ENCODE measurements at regions not wholly inside any gene's neighbourhood (a gene's known extent, or its start where the extent isn't known, plus 50 kb on each side); places are given as distances from the start of the nearest gene placed in this dataset.

DNA sequence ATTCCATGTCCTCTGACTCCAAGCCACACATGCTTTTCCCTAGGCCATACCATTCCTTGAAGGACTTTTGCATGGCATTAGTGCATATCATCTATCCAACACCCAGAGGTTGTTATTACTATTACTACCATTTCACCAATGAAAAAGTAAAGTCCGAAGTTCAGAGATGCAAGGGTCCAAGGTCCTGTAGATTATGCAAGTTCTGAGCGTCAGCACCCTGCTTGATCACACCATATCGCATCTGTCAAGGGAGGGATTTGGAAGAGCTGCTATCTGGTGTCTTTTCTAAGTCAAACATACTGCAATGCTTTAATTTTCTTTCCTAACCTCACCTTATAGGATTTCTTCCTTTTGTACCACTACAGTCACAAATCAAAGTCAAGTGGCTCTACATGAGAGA, 214.7 kb upstream of the CADM1 start (continued):
- TF ChIP-seq, protein P1, sequence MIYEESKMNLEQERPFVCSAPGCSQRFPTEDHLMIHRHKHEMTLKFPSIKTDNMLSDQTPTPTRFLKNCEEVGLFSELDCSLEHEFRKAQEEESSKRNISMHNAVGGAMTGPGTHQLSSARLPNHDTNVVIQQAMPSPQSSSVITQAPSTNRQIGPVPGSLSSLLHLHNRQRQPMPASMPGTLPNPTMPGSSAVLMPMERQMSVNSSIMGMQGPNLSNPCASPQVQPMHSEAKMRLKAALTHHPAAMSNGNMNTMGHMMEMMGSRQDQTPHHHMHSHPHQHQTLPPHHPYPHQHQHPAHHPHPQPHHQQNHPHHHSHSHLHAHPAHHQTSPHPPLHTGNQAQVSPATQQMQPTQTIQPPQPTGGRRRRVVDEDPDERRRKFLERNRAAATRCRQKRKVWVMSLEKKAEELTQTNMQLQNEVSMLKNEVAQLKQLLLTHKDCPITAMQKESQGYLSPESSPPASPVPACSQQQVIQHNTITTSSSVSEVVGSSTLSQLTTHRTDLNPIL (CRISPR knock-in tag; IDR thresholded peaks at IDR 0.05; ENCODE audit: low read depth), result no peak
- TF ChIP-seq ZFP3 (CRISPR knock-in tag; IDR thresholded peaks at IDR 0.05) (no peak), TCF4 (CRISPR knock-in tag; IDR thresholded peaks at IDR 0.05; ENCODE audit: borderline replicate concordance) (no peak), SNAI2 (CRISPR knock-in tag; IDR thresholded peaks at IDR 0.05) (no peak), OSR1 (CRISPR knock-in tag; IDR thresholded peaks at IDR 0.05) (no peak)

DNA sequence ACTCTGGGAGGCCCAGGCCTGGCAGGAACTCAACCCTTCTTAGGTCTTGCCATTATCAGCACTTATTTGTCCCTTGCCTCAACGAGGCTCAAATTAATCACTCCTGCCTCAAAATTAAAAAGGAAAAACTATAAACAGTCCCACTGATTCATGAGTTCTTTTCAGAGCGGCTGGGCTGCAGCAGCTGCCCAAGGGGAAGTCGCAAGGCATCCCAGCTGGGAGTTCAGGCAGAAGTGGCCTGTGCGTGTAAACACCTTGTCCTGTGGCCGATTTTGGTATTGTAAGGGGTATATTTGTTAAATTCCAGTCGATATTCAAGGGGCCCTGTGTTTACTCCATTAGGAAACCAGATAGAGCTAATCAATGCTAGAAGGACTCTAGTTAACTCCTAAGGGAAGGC, 213.9 kb upstream of the CADM1 start:
- no peak for TF ChIP-seq ARNTL (CRISPR knock-in tag; IDR thresholded peaks at IDR 0.05; ENCODE audit: borderline replicate concordance, low read depth)
- no peak for TF ChIP-seq ZC3H10 (CRISPR knock-in tag; IDR thresholded peaks at IDR 0.05)
- no peak for TF ChIP-seq OSR1 (CRISPR knock-in tag; IDR thresholded peaks at IDR 0.05)
- TF ChIP-seq TCF4 (CRISPR knock-in tag; IDR thresholded peaks at IDR 0.05; ENCODE audit: borderline replicate concordance), result no peak
- TF ChIP-seq ZFP30 (CRISPR knock-in tag; IDR thresholded peaks at IDR 0.05), result no peak
- TF ChIP-seq, protein P2, sequence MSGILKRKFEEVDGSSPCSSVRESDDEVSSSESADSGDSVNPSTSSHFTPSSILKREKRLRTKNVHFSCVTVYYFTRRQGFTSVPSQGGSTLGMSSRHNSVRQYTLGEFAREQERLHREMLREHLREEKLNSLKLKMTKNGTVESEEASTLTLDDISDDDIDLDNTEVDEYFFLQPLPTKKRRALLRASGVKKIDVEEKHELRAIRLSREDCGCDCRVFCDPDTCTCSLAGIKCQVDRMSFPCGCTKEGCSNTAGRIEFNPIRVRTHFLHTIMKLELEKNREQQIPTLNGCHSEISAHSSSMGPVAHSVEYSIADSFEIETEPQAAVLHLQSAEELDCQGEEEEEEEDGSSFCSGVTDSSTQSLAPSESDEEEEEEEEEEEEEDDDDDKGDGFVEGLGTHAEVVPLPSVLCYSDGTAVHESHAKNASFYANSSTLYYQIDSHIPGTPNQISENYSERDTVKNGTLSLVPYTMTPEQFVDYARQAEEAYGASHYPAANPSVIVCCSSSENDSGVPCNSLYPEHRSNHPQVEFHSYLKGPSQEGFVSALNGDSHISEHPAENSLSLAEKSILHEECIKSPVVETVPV (CRISPR knock-in tag; IDR thresholded peaks at IDR 0.05), result no peak
- no peak for TF ChIP-seq ZNF8 (CRISPR knock-in tag; IDR thresholded peaks at IDR 0.05)
- TF ChIP-seq PPARA (CRISPR knock-in tag; IDR thresholded peaks at IDR 0.05; ENCODE audit: borderline replicate concordance), result no peak
- TF ChIP-seq, protein P3, sequence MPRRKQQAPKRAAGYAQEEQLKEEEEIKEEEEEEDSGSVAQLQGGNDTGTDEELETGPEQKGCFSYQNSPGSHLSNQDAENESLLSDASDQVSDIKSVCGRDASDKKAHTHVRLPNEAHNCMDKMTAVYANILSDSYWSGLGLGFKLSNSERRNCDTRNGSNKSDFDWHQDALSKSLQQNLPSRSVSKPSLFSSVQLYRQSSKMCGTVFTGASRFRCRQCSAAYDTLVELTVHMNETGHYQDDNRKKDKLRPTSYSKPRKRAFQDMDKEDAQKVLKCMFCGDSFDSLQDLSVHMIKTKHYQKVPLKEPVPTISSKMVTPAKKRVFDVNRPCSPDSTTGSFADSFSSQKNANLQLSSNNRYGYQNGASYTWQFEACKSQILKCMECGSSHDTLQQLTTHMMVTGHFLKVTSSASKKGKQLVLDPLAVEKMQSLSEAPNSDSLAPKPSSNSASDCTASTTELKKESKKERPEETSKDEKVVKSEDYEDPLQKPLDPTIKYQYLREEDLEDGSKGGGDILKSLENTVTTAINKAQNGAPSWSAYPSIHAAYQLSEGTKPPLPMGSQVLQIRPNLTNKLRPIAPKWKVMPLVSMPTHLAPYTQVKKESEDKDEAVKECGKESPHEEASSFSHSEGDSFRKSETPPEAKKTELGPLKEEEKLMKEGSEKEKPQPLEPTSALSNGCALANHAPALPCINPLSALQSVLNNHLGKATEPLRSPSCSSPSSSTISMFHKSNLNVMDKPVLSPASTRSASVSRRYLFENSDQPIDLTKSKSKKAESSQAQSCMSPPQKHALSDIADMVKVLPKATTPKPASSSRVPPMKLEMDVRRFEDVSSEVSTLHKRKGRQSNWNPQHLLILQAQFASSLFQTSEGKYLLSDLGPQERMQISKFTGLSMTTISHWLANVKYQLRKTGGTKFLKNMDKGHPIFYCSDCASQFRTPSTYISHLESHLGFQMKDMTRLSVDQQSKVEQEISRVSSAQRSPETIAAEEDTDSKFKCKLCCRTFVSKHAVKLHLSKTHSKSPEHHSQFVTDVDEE (CRISPR knock-in tag; IDR thresholded peaks at IDR 0.05), result no peak
- TF ChIP-seq ZNF70 (CRISPR knock-in tag; IDR thresholded peaks at IDR 0.05), result no peak
- no peak for TF ChIP-seq SNAI2 (CRISPR knock-in tag; IDR thresholded peaks at IDR 0.05)
- TF ChIP-seq CSDC2 (CRISPR knock-in tag; IDR thresholded peaks at IDR 0.05), result no peak
- no peak for TF ChIP-seq RARB (CRISPR knock-in tag; IDR thresholded peaks at IDR 0.05)
- no peak for TF ChIP-seq ESRRG (CRISPR knock-in tag; IDR thresholded peaks at IDR 0.05)
- no peak for TF ChIP-seq ZNF565 (CRISPR knock-in tag; conservative IDR thresholded peaks at IDR 0.05; ENCODE audit: low read depth)
- TF ChIP-seq ZFP3 (CRISPR knock-in tag; IDR thresholded peaks at IDR 0.05), result no peak
- TF ChIP-seq, protein P1 (CRISPR knock-in tag; IDR thresholded peaks at IDR 0.05; ENCODE audit: low read depth), result no peak
- TF ChIP-seq GLIS3 (CRISPR knock-in tag; IDR thresholded peaks at IDR 0.05), result no peak
- TF ChIP-seq, protein P4, sequence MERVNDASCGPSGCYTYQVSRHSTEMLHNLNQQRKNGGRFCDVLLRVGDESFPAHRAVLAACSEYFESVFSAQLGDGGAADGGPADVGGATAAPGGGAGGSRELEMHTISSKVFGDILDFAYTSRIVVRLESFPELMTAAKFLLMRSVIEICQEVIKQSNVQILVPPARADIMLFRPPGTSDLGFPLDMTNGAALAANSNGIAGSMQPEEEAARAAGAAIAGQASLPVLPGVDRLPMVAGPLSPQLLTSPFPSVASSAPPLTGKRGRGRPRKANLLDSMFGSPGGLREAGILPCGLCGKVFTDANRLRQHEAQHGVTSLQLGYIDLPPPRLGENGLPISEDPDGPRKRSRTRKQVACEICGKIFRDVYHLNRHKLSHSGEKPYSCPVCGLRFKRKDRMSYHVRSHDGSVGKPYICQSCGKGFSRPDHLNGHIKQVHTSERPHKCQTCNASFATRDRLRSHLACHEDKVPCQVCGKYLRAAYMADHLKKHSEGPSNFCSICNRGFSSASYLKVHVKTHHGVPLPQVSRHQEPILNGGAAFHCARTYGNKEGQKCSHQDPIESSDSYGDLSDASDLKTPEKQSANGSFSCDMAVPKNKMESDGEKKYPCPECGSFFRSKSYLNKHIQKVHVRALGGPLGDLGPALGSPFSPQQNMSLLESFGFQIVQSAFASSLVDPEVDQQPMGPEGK (CRISPR knock-in tag; IDR thresholded peaks at IDR 0.05; ENCODE audit: borderline replicate concordance), result no peak
- no peak for ATAC-seq

DNA sequence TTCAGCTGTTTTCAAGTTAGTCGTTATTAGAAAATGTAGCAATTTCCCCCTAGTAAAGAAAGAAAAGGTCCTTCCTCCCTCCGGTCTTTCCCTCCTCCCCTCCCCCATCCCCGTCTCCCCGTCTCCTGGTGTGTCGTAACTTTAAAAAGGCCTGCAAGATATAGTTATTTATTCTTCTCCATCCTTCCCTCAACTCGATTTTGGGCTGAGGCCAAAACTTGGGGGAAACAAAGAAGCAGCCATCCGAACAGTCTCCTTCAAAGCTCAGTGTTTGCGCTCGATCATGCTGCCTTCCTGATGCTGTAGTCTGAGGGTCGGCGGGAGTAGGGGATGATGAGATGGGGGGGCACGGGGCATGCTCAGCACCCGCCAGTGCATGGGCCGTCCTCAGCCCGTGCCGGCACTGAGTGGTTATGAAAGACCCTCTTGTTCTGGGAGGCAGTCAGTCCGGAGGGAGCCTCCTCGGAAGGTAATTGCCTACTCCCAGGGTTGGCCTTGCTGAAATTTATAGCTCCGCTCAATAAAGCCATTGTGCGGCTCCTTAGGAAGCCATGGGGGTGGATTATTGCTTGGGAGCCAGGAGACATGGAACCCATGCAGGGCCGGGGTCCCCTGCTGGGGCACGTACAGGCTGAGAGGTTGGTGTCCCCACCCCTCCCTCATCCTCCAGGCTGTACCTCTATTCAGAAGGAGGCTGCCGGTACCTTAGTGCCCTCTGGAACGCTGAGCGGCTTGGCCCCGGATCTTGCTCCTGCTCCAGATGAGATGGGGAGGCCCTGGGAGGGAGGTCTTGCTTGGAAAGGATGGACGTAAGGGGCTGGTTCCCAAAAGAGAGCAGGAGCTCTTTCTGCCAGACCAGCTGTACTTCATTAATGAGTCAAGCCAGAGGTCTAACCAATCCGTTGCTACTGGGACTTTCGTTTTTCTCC, 212.7 kb upstream of the CADM1 start:
- no peak for ATAC-seq
- TF ChIP-seq SNAI2 (CRISPR knock-in tag; IDR thresholded peaks at IDR 0.05), result no peak
- no peak for TF ChIP-seq TOX (CRISPR knock-in tag; IDR thresholded peaks at IDR 0.05; ENCODE audit: borderline replicate concordance)
- no peak for TF ChIP-seq ZFP30 (CRISPR knock-in tag; IDR thresholded peaks at IDR 0.05)
- TF ChIP-seq ZFP3 (CRISPR knock-in tag; IDR thresholded peaks at IDR 0.05), result no peak
- no peak for TF ChIP-seq ISL1 (CRISPR knock-in tag; IDR thresholded peaks at IDR 0.05)
- TF ChIP-seq ESRRG (CRISPR knock-in tag; IDR thresholded peaks at IDR 0.05), result no peak
- TF ChIP-seq, protein P5, sequence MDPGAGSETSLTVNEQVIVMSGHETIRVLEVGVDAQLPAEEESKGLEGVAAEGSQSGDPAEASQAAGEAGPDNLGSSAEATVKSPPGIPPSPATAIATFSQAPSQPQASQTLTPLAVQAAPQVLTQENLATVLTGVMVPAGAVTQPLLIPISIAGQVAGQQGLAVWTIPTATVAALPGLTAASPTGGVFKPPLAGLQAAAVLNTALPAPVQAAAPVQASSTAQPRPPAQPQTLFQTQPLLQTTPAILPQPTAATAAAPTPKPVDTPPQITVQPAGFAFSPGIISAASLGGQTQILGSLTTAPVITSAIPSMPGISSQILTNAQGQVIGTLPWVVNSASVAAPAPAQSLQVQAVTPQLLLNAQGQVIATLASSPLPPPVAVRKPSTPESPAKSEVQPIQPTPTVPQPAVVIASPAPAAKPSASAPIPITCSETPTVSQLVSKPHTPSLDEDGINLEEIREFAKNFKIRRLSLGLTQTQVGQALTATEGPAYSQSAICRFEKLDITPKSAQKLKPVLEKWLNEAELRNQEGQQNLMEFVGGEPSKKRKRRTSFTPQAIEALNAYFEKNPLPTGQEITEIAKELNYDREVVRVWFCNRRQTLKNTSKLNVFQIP (CRISPR knock-in tag; IDR thresholded peaks at IDR 0.05; ENCODE audit: borderline replicate concordance, low read depth), result no peak
- no peak for TF ChIP-seq TCF4 (CRISPR knock-in tag; IDR thresholded peaks at IDR 0.05; ENCODE audit: borderline replicate concordance)
- no peak for TF ChIP-seq ZC3H10 (CRISPR knock-in tag; IDR thresholded peaks at IDR 0.05)
- no peak for TF ChIP-seq ZNF70 (CRISPR knock-in tag; IDR thresholded peaks at IDR 0.05)
- TF ChIP-seq, protein P2 (CRISPR knock-in tag; IDR thresholded peaks at IDR 0.05), result no peak
- no peak for TF ChIP-seq CSDC2 (CRISPR knock-in tag; IDR thresholded peaks at IDR 0.05)
- TF ChIP-seq BACH2 (CRISPR knock-in tag; IDR thresholded peaks at IDR 0.05; ENCODE audit: borderline replicate concordance), result no peak
